ENCODE measurements at regions not wholly inside any gene's neighbourhood (a gene's known extent, or its start where the extent isn't known, plus 50 kb on each side); places are given as distances from the start of the nearest gene placed in this dataset.

DNA sequence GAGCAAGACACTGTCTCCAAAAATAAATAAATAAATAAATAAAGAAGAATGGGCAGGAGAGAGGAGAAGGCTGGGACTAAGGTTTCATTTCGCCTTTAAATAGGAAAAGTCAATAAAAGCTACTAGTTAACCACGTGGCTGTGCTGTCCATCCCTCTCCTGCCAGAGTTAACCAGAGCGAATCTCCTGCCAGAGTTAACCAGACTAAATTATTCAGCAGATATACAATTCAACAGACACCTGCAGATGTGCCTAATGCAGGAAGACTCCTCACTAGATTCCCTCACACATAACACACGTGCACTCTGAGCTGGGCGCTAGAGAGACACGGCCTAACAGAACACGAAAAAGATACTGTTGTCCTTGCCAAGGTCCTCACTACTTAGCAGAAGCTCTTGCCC lies 156.1 kb downstream of the IGLL1 start:
- TF ChIP-seq, protein P1, sequence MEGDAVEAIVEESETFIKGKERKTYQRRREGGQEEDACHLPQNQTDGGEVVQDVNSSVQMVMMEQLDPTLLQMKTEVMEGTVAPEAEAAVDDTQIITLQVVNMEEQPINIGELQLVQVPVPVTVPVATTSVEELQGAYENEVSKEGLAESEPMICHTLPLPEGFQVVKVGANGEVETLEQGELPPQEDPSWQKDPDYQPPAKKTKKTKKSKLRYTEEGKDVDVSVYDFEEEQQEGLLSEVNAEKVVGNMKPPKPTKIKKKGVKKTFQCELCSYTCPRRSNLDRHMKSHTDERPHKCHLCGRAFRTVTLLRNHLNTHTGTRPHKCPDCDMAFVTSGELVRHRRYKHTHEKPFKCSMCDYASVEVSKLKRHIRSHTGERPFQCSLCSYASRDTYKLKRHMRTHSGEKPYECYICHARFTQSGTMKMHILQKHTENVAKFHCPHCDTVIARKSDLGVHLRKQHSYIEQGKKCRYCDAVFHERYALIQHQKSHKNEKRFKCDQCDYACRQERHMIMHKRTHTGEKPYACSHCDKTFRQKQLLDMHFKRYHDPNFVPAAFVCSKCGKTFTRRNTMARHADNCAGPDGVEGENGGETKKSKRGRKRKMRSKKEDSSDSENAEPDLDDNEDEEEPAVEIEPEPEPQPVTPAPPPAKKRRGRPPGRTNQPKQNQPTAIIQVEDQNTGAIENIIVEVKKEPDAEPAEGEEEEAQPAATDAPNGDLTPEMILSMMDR (conservative IDR thresholded peaks at IDR 0.05; ENCODE audit: low read length): no peak
- TF ChIP-seq EZH2phosphoT487 (IDR thresholded peaks at IDR 0.05; ENCODE audit: borderline replicate concordance, low read depth, low read length): no peak

Measured in OCI-LY7 (cell line).